Spleen (tissue), 11 donors: ENCODE measurements at regions not wholly inside any gene's neighbourhood (a gene's known extent, or its start where the extent isn't known, plus 50 kb on each side); places are given as distances from the start of the nearest gene placed in this dataset.

Experiments used
- DNase-seq: peaks from one replicate; pipeline ENCODE4 v3.0.0-alpha.2; 2020
- H3K27ac ChIP-seq, 8 donors: fragments of 200-600 bp; sonication (generic) in 7 of 8; 1 replicate in 4 of 8; 2 replicates in 4 of 8; pipeline versions ENCODE4 v1.5.0 to v1.8.0; 2016 to 2021; ENCODE audit warnings: inconsistent platforms in 4 of 8, mild to moderate bottlenecking in 4 of 8, moderate library complexity in 1 of 8
- H3K27me3 ChIP-seq, 7 donors: fragments of 200-600 bp; sonication (generic) in 6 of 7; replicated peaks in 1 of 7; 1 replicate in 4 of 7; 2 replicates in 3 of 7; pipeline versions ENCODE4 v1.5.0 to v1.8.0; 2016 to 2021; ENCODE audit warnings: inconsistent platforms in 3 of 7, mild to moderate bottlenecking in 1 of 7
- H3K36me3 ChIP-seq, 6 donors: fragments of 200-600 bp; sonication (generic) in 5 of 6; 1 replicate in 4 of 6; 2 replicates in 2 of 6; pipeline versions ENCODE4 v1.5.0 to v1.8.0; 2016 to 2021; ENCODE audit warnings: inconsistent platforms in 2 of 6
- H3K4me1 ChIP-seq, 6 donors: fragments of 200-600 bp; sonication (generic) in 5 of 6; 1 replicate in 3 of 6; 2 replicates in 3 of 6; pipeline versions ENCODE4 v1.5.0 to v1.8.0; 2016 to 2021; ENCODE audit warnings: inconsistent platforms in 3 of 6
- H3K4me3 ChIP-seq, 8 donors: fragments of 200-600 bp; sonication (generic) in 7 of 8; 1 replicate in 4 of 8; 2 replicates in 4 of 8; pipeline versions ENCODE4 v1.5.0 to v1.8.0; 2016 to 2021; ENCODE audit warnings: inconsistent platforms in 4 of 8, mild to moderate bottlenecking in 4 of 8, moderate library complexity in 2 of 8
- H3K9me3 ChIP-seq, 8 donors: fragments of 200-600 bp; sonication (generic) in 7 of 8; 1 replicate in 4 of 8; 2 replicates in 4 of 8; pipeline versions ENCODE4 v1.5.0 to v1.8.0; 2016 to 2021; ENCODE audit warnings: inconsistent platforms in 4 of 8
- POLR2A ChIP-seq, 3 donors: fragments of 450-650 bp; IDR thresholded peaks; one replicate each; pipeline ENCODE4 v1.5.1; 2017; ENCODE audit warnings: antibody characterized with exemption in 3 of 3, mild to moderate bottlenecking in 1 of 3
- POLR2AphosphoS5 ChIP-seq, 3 donors: sonication (generic); formaldehyde crosslinking; IDR thresholded peaks; one replicate each; pipeline ENCODE4 v1.5.1; 2017; ENCODE audit warnings: antibody characterized with exemption in 3 of 3
- WGBS, 5 donors: extraction: QIAGEN DNeasy Blood & Tissue Kit in 3 of 5; methylation state at CpG; one replicate each; pipeline versions ENCODE4 v1.1.5 to v1.1.7; 2013 to 2018; 5-methylcytosine and 5-hydroxymethylcytosine counted together
- intact Hi-C: fragments of 100-400 bp; cut with DNase I; formaldehyde crosslinking; loops from one replicate; pipeline ENCODE4 v1.15.0; 2023; ENCODE audit warnings: low total_unique reads
- TF ChIP-seq, protein P1 (sequence below), 11 experiments: fragments of 200-600 bp in 7 of 11; fragments of 450-650 bp in 4 of 11; sonication (generic) in 4 of 11; IDR thresholded peaks in 8 of 11; conservative IDR thresholded peaks in 3 of 11; 1 replicate in 7 of 11; 2 replicates in 4 of 11; pipeline versions ENCODE4 v1.4.0 to v1.8.0; 2016 to 2021; ENCODE audit warnings: antibody characterized with exemption in 11 of 11, inconsistent platforms in 4 of 11, mild to moderate bottlenecking in 1 of 11
- donor health status: healthy with polysubstance abuse.
- donor health status: DM: no; HTN: no; CAD: no; lungs with moderate emphysema.
- donor health status: DM: no; HTN: no; CAD: no.
- donor health status: Bipolar disorder and iron deficiency.
- donor health status: healthy.
- donor health status: DM: no; HTN: no; CAD: no.
- donor health status: DM: yes; HTN: yes; CAD: no.

DNA sequence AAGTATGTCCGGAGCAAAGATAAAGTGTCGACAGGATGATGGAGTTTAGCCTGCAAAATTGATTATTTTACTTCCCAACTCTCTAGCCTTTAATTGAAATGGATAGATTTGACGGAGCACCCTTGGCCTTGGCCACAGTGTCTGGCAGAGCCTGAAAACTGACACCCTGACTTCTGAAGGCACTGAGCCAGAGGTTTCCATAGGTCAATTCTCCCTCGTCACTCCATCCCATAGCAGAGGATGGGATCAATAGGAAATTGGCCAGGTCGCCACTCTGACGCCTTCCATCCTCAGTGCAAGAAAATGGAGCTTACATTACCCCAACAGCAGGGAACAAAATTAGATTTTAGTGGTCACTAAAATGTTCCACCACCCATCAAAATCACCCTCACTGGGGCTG lies 90.4 kb upstream of the CDH11 start:
- no peaks in the 10 kb centered on the region for H3K36me3 ChIP-seq
- 83 to 87% (median 86%) methylated on average over 6 of the region's 6 CpGs for WGBS, 5 donors
- no peaks in the 10 kb centered on the region for H3K27me3 ChIP-seq
- intact Hi-C loops: no loop called here
- no peak for DNase-seq
- no peaks in the 10 kb centered on the region for H3K4me1 ChIP-seq
- no peak overlapping the region for H3K27ac ChIP-seq
- H3K9me3 ChIP-seq: no peaks in the 10 kb centered on the region
- H3K4me3 ChIP-seq: no peak overlapping the region
- TF ChIP-seq POLR2A (IDR thresholded peaks at IDR 0.05) (no peak), POLR2AphosphoS5 (IDR thresholded peaks at IDR 0.05) (no peak)
- TF ChIP-seq, protein P1, sequence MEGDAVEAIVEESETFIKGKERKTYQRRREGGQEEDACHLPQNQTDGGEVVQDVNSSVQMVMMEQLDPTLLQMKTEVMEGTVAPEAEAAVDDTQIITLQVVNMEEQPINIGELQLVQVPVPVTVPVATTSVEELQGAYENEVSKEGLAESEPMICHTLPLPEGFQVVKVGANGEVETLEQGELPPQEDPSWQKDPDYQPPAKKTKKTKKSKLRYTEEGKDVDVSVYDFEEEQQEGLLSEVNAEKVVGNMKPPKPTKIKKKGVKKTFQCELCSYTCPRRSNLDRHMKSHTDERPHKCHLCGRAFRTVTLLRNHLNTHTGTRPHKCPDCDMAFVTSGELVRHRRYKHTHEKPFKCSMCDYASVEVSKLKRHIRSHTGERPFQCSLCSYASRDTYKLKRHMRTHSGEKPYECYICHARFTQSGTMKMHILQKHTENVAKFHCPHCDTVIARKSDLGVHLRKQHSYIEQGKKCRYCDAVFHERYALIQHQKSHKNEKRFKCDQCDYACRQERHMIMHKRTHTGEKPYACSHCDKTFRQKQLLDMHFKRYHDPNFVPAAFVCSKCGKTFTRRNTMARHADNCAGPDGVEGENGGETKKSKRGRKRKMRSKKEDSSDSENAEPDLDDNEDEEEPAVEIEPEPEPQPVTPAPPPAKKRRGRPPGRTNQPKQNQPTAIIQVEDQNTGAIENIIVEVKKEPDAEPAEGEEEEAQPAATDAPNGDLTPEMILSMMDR (IDR thresholded peaks at IDR 0.05 in 8 of 11, conservative IDR thresholded peaks at IDR 0.05 in 3 of 11): no peak

DNA sequence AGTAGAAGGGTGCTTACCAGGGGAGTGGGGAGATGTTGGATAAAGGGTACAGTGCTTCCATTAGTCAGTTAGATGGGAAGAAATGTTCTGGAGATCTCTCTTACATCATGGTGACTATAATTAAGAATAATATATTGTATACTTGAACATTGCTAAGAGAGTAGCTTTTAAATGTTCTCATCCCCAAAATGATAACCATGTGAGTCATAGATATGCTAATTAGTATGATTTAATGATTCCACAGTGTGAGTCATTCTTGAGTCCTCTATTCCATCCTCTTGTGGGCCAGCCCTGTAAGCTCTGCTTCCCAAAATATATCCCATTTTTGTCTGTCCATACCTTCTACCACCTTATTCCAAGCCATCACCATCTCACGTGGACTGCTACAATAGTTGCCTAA lies 80.6 kb upstream of the CDH11 start:
- H3K4me1 ChIP-seq: no peaks in the 10 kb centered on the region
- no peak overlapping the region for H3K4me3 ChIP-seq
- no peak for DNase-seq
- no peaks in the 10 kb centered on the region for H3K36me3 ChIP-seq
- H3K9me3 ChIP-seq: peaks cover 0 to 7% (median 0%) of the 10 kb centered on the region in 8 donors
- no peak for TF ChIP-seq POLR2A (IDR thresholded peaks at IDR 0.05)
- TF ChIP-seq, protein P1 (IDR thresholded peaks at IDR 0.05 in 8 of 11, conservative IDR thresholded peaks at IDR 0.05 in 3 of 11): no peak
- TF ChIP-seq POLR2AphosphoS5 (IDR thresholded peaks at IDR 0.05): no peak
- H3K27me3 ChIP-seq: no peaks in the 10 kb centered on the region
- intact Hi-C loops: no loop called here
- no peak overlapping the region for H3K27ac ChIP-seq
- 84 to 96% (median 93%) methylated on average over 1 of the region's 1 CpG for WGBS, 5 donors

DNA sequence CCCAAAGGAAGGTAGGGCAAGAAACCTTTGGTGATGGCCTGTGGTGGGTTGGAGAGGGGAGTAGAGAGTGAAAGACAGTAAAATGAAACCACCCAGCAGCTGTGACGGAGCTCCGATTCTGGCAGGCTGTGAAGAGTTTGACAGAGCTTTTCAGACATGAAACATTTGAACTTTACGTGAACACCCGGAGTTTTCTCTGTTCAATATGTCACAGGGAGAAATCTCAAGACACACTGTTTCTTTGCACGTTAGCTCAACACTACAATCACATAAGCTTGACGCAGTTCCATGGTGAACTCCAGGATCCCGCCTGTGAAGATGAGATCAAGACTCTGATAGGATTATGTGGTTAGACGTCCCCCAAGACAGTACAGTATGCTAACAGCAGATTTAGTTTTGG lies 79.6 kb upstream of the CDH11 start:
- no peak for DNase-seq
- Histone ChIP-seq H3K4me1 (no peaks in the 10 kb centered on the region), H3K36me3 (no peaks in the 10 kb centered on the region), H3K9me3 (peaks cover 0 to 7% (median 0%) of the 10 kb centered on the region in 8 donors), H3K4me3 (peak overlapping the region in 1 of 8 donors; percentile 19), H3K27me3 (no peaks in the 10 kb centered on the region), H3K27ac (peak overlapping the region in 7 of 8 donors; percentile 67 to 82 (median 76))
- TF ChIP-seq POLR2A (IDR thresholded peaks at IDR 0.05): no peak
- no peak for TF ChIP-seq POLR2AphosphoS5 (IDR thresholded peaks at IDR 0.05)
- TF ChIP-seq, protein P1 (IDR thresholded peaks at IDR 0.05 in 8 of 11, conservative IDR thresholded peaks at IDR 0.05 in 3 of 11): no peak
- intact Hi-C loops: no loop called here
- 70 to 83% (median 76%) methylated on average over 8 of the region's 8 CpGs for WGBS, 5 donors

DNA sequence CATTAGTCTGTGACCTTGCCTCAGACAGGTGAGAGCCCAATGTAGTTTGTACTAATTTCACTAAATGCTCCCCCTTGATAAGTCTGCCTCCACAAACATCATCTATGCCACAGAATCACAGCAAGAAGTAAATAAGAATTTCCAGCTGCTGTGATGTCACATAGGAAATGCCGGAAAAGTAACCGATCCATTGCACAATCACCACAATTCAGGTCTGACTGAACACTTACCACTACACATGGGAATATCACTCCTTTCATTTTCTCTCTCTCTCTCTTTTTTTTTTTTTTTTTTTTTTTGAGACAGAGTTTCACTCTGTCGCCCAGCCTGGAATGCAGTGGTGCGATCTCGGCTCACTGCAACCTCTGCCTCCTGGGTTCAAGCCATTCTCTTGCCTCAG lies 79.0 kb upstream of the CDH11 start:
- Histone ChIP-seq H3K36me3 (no peaks in the 10 kb centered on the region), H3K4me1 (no peaks in the 10 kb centered on the region), H3K27me3 (no peaks in the 10 kb centered on the region), H3K4me3 (no peak overlapping the region), H3K9me3 (peaks cover 0 to 7% (median 0%) of the 10 kb centered on the region in 8 donors), H3K27ac (peak overlapping the region in 7 of 8 donors; percentile 67 to 82 (median 76))
- 70 to 88% (median 83%) methylated on average over 5 of the region's 5 CpGs for WGBS, 5 donors
- intact Hi-C loops: no loop called here
- DNase-seq: no peak
- TF ChIP-seq POLR2A (IDR thresholded peaks at IDR 0.05) (no peak), POLR2AphosphoS5 (IDR thresholded peaks at IDR 0.05) (no peak)
- TF ChIP-seq, protein P1 (IDR thresholded peaks at IDR 0.05 in 8 of 11, conservative IDR thresholded peaks at IDR 0.05 in 3 of 11): no peak
